Amniotic epithelial cell (primary cell): ENCODE measurements at regions not wholly inside any gene's neighbourhood (a gene's known extent, or its start where the extent isn't known, plus 50 kb on each side); places are given as distances from the start of the nearest gene placed in this dataset.

Source experiments
- DNase-seq: peaks from one replicate; pipeline ENCODE4 v3.0.0-alpha.2; 2010; ENCODE audit warnings: low read depth

DNA sequence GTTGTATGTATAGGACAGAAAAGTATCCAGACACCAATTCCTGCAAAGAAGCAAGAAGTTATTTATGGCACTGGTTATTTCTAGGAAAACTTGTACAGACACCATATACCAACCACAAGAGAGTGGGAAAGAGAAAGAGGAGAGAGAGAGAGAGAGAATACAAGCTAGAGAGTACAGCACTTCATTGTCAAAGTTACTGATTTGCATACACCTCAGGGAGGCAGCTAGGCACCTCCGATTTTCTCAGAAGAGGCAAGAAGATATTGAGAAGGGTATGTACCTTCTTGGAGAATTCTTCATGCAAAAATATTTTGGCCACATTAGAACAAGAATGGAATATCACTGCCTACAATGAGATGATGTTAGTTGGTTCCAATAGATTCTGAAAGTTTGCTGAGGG lies 333.9 kb upstream of the PIK3C3 start:
- no peak for DNase-seq

DNA sequence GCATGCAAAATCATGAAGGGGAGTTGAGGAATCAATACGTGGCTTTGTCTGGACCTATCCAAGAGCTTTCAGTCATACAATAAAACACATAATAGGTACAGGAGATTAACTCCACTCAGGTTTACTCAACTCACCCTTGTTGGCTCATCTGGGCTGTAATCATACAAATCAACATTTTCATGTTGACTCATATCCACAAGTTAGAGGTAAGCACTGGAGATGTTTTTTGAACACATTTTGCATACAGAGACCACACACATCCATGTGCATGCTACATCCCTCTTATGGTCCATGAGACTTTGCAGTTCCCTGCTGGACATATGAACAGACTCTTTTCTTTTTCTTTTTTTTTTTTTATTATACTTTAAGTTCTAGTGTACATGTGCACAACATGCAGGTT lies 336.9 kb upstream of the PIK3C3 start:
- no peak for DNase-seq

DNA sequence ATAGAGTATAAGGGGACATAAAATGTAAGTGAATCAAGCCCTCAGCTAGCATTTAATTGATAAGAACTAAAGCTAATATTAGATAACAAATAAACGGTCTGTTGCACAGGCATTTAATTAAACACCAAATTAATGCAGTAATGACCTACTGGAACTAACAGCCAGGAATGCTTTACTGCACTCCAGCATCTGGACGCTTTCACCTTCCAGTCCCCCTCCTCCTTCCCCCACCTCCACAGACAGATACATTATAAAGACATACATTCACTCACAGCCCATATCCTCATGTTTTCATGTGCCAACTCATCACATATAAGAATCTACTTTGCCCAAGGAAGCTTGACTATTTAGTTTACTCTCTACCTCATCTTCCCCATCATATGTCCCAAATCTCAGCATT lies 337.4 kb upstream of the PIK3C3 start:
- no peak for DNase-seq

DNA sequence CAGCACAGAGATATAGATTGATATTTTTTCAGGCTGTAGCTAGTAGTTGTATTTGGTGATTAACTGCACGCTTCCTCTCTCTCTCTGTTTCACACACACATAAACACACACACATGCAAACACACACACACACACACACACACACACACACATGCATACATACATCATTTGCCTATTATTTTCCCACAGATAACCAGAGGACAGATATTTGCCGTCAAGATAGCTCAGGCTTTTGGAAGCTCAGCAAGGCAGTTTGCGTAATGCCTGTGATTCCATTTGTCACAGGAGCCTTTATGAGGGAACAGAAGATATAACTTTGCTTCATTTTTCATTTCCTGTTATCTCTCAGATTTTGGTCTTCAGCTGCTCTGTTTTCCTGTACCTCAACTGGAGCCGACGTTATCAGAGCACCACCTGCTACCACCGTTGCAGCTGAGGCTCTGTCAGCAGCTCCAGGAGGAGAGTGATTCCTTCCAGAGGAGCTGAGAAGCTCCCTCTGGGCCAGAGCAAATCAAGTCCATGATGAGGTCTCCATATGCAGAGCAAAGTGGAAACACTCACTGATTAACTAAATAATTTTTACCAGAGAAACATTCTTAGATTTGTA lies 341.9 kb upstream of the PIK3C3 start:
- peak; percentile 26 for DNase-seq

DNA sequence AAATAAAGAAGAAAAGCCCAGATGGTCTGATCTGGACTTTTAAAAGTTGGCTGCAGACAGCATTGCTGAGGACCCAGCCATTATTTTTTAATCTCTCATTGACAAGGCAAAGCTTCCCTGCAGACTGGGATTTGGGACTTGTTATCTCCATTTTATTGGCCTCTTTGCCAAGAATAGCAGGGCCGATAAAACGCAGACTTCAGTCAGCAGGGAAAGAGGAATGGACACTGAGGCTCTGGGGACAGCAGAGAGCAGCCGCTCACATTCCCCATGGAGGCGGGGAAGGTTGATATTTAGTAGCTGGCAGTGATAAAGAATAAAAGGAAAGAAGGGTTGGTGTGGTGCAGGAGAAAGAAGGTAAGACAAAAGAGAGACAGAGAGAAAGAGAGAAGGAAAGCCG lies 350.1 kb upstream of the PIK3C3 start:
- no peak for DNase-seq

DNA sequence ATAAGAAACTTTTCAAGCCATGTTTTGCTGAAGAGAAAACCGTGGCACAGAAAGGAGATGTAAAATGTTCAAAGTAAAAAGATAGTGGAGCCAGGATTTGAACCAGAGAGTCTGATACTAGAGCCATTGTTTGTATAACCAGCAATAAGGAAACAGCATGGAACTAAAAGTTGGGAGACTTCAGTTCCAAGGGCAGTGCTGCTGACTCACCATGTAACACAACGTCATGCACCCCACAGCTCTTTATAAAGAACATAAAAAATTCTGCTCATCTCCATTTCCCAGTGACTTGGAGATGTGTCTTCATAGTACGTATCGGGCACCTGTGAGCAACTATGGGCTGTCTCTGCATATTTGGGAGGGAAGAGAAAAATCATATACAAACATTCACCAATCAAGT lies 353.0 kb upstream of the PIK3C3 start:
- no peak for DNase-seq

DNA sequence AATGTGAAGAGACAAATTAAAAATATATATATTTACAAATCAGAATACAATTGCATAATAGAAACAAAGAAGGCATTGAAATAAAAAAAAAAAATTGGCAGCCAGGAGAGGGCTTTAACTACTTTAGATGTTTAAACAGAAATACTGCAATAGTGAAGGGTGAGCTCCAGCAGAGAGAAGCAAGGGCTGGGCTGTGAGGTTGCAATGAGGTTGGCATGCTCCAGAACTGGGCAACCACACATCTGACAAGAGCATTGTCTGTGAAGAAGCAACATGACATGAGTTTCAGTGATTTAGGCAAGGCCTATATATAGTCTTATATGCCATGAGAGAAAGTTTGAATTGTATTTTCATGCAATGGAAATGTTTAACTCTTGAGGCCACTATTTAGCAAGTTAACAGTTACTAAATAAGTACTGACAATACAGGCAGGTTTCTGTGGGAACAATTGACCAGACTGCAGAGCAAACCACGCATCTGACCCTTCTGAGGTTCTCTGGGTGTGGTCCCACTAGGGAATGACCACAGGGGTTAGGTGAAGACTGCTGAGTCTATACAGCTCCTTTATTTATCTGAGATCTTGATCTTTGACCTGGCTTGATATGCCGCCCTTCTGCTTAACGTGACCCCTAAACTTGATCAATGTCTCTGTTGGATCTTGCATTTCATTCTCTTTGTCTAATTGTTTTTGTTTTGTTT lies 354.2 kb upstream of the PIK3C3 start:
- no peak for DNase-seq

DNA sequence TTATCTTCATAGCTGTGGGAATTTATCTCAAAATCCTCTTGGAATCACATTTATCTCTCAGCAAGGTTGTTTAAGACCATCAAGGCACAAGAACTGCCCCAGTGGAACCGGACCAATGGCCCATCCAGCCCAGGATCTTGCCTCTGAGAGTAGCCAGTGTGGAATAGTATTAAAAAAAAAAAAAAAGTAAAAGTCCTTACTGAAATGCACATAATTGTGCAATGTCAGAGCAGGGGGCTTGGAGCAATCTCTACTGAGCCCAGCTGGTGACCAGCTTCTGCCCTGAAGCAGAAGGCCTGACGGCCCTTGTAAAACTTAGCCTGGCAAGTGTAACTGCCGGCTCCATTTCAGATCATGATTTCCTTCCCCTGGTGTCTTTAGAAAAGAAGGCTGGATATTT lies 355.6 kb upstream of the PIK3C3 start:
- no peak for DNase-seq

DNA sequence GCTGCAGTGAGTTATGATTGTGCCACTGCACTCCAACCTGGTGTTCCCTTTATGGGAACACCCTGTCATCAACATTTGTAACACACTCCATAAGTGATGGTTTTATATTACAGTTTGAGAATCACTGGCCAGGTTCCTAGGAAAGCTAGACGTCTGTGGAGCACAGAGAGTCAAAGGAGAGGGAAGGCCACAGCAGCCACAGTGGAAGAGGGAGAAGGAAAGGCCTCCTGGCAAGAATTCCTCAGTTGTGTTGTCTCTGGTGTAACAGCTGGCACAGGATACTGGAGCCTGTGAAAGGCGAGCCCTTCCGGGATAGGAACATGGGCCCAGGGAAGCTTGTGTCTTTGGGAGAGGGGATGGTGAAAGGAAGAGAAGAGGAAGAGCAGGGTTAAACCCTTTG lies 360.5 kb upstream of the PIK3C3 start:
- DNase-seq, result no peak

DNA sequence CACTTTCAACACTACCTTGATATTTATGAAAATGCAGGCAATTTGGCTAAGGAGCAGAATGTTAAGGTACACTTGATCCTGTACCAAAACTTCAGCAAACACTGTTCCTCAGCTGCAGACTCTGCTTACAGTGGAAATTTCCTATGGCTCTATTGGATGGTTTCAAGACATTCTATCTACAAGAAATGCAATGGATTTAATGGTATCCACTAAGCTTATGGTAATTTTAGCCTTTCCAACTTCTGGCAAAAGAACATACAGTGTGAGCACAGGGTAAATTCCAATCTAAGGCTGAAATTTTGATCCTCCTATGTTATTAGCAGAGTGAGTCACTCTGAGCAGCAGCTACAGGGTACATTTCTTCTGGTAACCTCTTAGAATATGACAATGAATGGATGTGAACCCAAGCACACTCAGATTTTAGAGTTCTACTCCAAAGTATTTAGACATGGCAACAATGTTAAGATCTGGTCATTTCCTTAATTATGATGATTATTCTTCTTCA lies 361.8 kb upstream of the PIK3C3 start:
- DNase-seq, result peak; percentile 2

DNA sequence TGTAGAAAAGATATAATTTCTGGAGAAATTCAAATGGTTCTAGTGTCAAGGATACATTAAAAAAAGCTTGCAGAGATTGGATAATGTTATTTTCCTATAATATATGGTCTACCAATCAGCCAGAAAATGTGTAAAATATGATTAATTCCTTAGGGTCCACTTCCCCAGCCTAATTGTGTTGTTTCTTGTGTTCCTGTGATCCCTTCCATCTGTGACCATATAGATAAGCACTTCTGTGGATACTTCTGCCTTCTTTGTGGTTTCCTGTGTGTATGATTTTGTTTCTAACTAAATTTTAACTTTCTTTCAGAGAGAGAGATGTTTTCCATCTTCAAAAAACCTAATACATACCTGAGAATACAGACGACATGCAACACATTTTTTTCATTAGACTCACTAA lies 367.1 kb upstream of the PIK3C3 start:
- no peak for DNase-seq

DNA sequence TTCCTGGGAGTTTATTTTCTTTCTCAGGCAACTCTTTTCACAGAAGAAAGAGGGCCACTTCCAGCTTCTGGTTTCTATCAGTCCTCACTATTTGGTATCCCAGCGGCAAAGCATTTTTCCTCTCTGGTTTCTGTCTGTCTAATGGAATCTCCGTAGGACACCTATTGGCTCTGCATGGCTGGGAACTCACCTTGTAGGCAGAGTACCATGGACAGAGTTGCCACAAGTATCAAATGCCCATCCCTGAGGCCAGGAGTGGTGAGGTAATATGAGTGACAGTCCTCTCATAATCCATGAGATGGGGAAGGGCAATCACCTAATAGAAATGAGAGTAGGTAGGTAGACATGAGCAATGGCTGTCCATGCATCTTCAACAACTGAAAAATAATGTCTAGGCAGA lies 369.5 kb upstream of the PIK3C3 start:
- no peak for DNase-seq

DNA sequence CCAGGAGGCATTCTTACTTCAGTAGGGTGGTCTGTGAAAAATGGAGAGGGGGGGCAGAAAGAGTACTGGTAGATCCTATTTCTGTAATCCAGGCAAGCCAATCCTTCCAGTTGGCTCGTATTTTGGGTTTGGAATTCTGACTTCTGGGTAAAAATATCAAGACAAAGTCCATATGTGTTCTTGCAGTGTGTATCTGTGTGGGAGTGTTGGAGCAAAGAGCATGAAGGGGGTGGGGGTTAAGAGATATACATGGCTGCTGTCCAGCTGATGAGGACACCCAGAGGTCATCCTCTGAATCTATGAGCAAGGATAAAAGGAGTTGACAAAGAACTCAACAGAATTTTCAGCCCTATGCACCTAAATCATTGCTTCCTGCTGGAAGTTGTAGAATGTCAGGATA lies 375.8 kb upstream of the PIK3C3 start:
- peak; percentile 52 for DNase-seq

DNA sequence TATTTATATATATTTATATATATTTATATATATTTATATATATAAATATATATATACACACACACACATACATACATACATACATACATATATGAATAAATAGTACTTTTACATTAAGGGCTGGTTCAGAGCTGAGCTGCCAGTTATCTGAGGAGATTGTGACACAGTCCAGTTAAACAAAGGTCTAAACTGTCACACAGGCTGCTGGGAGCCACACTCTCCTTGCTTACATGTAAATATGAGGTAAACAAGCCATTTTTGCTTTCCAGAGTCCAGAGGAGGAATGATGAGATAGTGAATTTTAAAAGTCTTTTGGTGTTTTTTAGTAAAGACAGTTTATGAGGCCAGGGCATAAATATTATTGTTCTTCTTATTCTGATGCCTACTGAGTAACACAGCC lies 377.5 kb upstream of the PIK3C3 start:
- DNase-seq, result no peak

DNA sequence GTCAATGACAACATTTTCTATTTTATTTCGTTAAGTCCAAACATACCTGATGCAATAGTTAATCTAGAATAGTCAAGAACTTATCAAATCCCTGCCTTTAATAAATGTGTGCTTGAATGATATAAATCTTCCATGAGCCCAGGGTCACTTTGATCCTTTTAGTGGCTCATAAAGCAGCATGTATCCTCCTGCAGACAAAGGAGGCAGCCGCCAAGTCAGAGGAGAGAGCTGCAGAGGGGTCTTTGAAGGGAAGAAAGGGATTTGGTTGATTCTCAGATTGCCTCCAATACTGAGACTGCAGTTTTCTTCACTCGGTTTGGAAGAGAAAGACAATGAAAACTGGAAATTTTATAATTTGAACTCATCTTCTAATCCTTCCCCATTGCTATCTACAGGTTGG lies 378.4 kb upstream of the PIK3C3 start:
- no peak for DNase-seq

DNA sequence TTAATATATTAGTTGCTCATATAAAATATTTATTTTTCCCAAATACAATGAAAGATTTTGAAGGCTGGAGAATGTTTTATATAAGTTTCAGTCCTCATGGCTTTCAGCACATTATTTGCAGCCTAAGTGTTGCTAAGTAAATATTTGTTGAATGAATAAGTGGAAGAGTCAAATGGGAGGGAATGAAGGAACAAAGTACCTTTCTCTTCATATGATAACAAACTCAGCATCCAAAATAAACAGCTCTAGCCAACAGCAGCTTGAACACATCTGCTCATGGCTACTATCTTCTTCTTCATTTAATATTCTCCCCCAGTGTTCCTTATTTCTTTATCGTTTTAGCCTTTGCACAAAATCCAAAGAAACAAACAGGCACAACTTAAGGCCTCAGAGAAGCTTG lies 385.2 kb upstream of the PIK3C3 start:
- no peak for DNase-seq

DNA sequence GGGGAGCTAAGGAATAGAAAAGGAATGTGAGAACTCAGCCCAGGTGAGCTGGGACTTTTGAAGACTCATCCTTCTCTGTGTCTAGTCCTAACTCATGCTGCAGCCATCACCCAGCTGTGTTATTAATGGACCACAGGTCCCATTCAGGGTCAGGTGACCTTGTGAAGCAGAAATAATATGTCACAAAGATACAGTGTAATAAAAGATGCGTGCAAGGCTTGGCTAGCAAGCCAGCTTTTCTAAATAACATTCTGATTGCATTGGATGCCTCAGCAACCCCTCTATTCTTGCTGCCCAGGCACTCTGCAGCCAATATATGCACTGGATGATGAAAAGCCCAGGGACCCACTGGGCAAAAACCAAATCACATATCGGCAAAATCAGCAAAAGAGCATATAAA lies 393.1 kb upstream of the PIK3C3 start:
- DNase-seq, result no peak

DNA sequence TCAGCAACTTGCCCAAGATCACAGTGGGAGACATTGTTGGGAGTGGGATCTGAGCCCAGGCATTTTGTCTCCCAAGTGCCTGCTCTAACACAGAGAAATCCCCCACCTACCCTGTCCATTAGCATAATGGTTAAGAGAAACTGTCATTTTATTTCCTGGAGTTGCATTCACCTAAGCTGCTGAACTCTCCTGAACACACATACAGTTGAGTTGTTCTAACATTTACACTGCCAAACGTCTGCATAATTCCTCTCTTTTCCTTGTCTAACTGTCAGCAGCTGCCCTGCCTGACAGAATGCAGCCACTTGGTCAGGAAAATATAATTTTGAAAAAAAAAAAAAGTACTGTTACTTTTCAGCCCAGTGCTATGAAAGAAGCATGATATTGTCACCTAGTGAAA lies 396.3 kb upstream of the PIK3C3 start:
- no peak for DNase-seq

DNA sequence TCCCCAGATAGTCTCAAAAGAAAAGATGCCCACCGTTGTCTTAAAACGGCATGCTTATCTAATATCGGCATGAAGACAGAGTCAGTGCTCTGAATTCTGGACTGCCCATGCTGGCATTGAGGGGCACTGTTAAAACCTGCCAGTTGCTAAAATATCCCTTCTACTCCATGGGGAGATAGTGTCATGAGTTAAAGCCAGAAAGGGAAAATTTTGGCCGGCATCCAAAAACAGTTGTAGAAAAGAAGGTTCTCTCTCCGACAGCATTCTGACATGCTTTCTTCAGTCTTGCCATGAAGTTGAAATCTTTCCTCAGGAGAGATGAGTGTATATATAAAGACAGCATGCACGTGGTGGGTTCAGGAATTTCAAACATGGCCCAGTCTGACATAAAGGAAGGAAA lies 401.3 kb upstream of the PIK3C3 start:
- DNase-seq, result peak; percentile 4

DNA sequence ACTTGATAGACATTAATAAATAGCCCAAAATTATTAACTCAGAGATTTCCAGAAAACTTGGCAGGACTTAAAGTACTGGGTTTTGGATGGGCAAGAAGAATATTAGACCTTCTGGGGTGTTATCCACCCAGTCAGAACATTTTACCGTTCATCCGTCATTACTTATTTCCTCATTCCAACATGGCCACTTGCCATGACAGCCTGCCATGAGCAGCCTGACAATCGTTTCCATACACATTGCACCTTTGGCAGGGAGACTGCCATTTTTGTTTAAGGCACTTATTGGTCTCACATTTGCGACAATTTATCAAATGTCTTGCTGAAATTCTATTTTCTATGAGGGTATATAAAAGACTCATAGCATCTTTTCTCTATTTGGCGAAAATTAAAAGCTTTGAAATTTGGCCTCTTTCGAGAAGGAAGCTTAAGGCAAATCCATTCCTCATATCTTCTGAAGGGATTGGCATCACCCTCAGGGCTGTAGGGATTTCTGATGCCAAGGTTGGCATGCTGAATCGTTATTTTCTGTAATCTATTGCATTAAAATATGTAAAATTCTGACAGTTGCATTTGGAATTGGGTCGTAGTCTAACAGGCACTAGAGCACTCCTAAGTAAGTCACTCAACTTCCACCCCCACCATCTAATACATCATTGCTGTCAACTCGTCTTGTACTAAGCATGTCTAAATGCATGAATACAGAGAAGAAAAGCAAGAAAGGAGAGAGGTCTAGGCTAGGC lies 406.3 kb upstream of the PIK3C3 start:
- no peak for DNase-seq

DNA sequence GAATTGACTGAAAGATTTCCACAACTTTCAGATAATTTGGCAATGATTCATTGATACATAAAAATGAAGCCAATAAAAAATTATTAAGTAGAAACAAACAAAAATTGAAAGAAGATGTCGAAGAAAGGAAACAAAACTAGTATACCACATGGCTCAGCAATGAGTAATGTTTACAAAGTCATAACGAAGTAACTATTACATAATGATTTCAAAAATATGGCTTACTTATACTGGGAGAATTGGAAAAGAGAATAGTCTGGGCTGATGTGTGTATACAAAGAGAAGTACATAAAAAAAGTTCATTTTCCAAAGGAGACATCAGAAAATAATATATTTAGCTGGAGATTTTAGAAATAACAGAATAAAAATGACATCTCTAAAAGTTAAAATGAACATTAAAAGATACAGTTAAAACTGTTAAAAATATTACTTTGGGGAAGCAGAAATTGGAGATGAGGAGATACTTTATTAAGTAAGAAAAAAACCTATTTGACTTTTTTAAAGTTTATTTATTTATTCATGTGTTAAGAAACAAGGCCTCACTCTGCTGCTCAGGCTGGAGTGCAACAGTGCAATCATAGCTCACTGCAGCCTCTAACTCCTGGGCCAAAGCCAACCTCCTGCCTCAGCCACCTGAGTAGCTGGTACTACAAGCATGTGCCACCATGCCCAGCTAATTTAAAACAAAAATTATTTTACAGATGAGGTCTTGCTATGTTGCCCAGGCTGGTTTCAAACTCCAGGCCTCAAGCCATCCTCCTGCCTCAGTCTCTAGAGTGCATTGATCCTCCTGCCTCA lies 409.7 kb upstream of the PIK3C3 start:
- DNase-seq, result no peak

DNA sequence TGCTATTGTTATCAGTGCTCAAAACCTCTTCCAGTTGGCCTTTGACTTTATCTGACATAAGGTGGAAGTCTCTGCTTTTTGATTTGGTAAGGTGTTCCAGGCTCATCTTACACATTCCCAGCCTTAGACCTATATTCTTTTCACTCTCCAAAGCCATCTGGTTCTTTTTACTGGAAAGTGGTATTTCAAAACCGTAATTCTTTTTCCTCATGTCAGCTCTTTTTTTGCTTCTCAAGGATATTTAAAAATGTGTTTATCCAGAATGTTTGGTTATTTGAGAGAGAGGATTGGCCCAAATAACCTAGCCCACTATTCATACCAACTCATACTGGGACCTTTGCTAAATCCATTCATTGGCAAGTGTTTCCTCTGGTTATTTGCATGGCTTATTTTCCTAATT lies 411.2 kb upstream of the PIK3C3 start:
- DNase-seq, result peak; percentile 28
